ENCODE measurements at regions not wholly inside any gene's neighbourhood (a gene's known extent, or its start where the extent isn't known, plus 50 kb on each side); places are given as distances from the start of the nearest gene placed in this dataset.

DNA sequence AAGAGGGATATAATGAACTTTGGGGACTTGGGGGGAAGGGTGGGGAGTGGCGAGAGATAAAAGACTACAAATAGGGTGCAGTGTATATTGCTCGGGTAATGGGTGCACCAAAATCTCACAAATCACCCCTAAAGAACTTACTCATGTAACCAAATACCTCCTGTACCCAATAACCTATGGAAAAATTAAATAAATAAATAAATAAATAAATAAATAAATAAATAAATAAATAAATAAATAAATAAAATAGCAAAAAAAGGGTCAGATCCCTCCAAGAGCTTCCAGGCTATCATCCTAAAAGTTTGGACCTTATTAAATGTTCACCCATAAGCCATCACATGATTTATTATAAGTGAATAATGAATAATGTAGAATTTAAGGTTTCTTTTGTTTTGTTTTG lies 636.1 kb upstream of the C16orf82 start:
- no peaks in the 10 kb centered on the region for H3K9me3 ChIP-seq (ENCODE audit: low read length)
- no peaks in the 10 kb centered on the region for H3K79me2 ChIP-seq (ENCODE audit: insufficient read depth, low read length)
- no peak overlapping the region for H2AFZ ChIP-seq (ENCODE audit: low read length)
- no peak overlapping the region for H3K4me2 ChIP-seq (ENCODE audit: low read length)
- TF ChIP-seq, protein P1, sequence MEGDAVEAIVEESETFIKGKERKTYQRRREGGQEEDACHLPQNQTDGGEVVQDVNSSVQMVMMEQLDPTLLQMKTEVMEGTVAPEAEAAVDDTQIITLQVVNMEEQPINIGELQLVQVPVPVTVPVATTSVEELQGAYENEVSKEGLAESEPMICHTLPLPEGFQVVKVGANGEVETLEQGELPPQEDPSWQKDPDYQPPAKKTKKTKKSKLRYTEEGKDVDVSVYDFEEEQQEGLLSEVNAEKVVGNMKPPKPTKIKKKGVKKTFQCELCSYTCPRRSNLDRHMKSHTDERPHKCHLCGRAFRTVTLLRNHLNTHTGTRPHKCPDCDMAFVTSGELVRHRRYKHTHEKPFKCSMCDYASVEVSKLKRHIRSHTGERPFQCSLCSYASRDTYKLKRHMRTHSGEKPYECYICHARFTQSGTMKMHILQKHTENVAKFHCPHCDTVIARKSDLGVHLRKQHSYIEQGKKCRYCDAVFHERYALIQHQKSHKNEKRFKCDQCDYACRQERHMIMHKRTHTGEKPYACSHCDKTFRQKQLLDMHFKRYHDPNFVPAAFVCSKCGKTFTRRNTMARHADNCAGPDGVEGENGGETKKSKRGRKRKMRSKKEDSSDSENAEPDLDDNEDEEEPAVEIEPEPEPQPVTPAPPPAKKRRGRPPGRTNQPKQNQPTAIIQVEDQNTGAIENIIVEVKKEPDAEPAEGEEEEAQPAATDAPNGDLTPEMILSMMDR (IDR thresholded peaks at IDR 0.05; ENCODE audit: low read length): no peak
- no peak for TF ChIP-seq EZH2 (IDR thresholded peaks at IDR 0.05; ENCODE audit: borderline replicate concordance, low read length)
- H3K9me2 ChIP-seq (ENCODE audit: low read depth, low read length): no peaks in the 10 kb centered on the region
- no peak overlapping the region for H3K4me3 ChIP-seq (ENCODE audit: low read depth, low read length, poor library complexity, severe bottlenecking)
- no peak overlapping the region for H3K27ac ChIP-seq (ENCODE audit: low read depth, low read length, poor library complexity, severe bottlenecking)
- no peaks in the 10 kb centered on the region for H3K36me3 ChIP-seq (ENCODE audit: insufficient read depth, low read length)
- H3K9ac ChIP-seq (ENCODE audit: low read length): no peak overlapping the region
- no peaks in the 10 kb centered on the region for H3K4me1 ChIP-seq (ENCODE audit: insufficient read depth, low read length, severe bottlenecking)
- H3K27me3 ChIP-seq (ENCODE audit: insufficient read depth, low read length): no peaks in the 10 kb centered on the region
- no peaks in the 10 kb centered on the region for H4K20me1 ChIP-seq (ENCODE audit: insufficient read depth, low read length)
- H3F3A ChIP-seq (ENCODE audit: insufficient read depth, low read length): no peaks in the 10 kb centered on the region

DNA sequence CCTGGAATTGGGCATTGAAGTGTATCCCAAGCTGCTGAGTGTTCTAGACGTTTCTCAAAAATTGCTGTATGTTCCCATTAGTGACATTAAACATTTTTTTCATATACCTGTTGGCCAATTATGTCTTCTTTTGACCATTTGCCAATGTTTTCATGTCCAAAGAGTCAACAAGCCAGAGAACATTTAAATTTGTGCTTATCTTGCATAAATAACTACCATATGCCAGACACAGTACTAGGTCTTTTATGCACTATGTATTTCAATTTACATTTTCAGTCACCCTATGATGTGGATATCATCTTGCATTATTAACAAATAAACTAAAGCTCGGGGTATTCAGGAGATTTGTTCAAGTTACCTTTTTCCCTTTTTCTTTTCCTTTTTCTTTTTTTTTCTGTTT lies 632.9 kb upstream of the C16orf82 start:
- Histone ChIP-seq H3K36me3 (ENCODE audit: insufficient read depth, low read length) (no peaks in the 10 kb centered on the region), H3K27me3 (ENCODE audit: insufficient read depth, low read length) (no peaks in the 10 kb centered on the region), H3K27ac (ENCODE audit: low read depth, low read length, poor library complexity, severe bottlenecking) (no peak overlapping the region), H3K9me3 (ENCODE audit: low read length) (no peaks in the 10 kb centered on the region), H3K9ac (ENCODE audit: low read length) (no peak overlapping the region), H3K9me2 (ENCODE audit: low read depth, low read length) (no peaks in the 10 kb centered on the region), H4K20me1 (ENCODE audit: insufficient read depth, low read length) (no peaks in the 10 kb centered on the region), H3K4me1 (ENCODE audit: insufficient read depth, low read length, severe bottlenecking) (no peaks in the 10 kb centered on the region), H2AFZ (ENCODE audit: low read length) (no peak overlapping the region), H3F3A (ENCODE audit: insufficient read depth, low read length) (no peaks in the 10 kb centered on the region), H3K4me2 (ENCODE audit: low read length) (no peak overlapping the region), H3K4me3 (ENCODE audit: low read depth, low read length, poor library complexity, severe bottlenecking) (no peak overlapping the region), H3K79me2 (ENCODE audit: insufficient read depth, low read length) (no peaks in the 10 kb centered on the region)
- no peak for TF ChIP-seq EZH2 (IDR thresholded peaks at IDR 0.05; ENCODE audit: borderline replicate concordance, low read length)
- TF ChIP-seq, protein P1 (IDR thresholded peaks at IDR 0.05; ENCODE audit: low read length): no peak

DNA sequence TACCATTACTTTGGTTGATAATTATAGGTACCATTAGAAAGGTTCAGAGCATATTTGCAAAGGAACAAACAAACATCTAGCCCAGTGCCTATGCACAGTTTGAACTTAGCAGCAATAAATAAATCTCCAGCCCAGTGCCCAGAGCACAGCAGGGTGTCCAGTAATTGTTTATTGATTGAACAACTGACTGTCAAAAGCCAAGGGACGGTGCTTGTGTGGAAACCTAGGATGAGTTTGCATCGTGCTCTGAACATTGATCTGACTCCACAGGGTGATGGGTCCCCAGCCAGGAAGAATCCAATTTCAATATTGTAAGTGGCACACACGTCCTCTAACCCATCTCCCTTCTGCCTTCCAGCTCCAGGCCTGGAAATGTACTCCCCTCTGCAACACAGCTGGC lies 625.5 kb upstream of the C16orf82 start:
- H3K27me3 ChIP-seq (ENCODE audit: insufficient read depth, low read length): no peaks in the 10 kb centered on the region
- no peaks in the 10 kb centered on the region for H3K4me1 ChIP-seq (ENCODE audit: insufficient read depth, low read length, severe bottlenecking)
- no peaks in the 10 kb centered on the region for H3K9me2 ChIP-seq (ENCODE audit: low read depth, low read length)
- no peak overlapping the region for H3K4me3 ChIP-seq (ENCODE audit: low read depth, low read length, poor library complexity, severe bottlenecking)
- H3K27ac ChIP-seq (ENCODE audit: low read depth, low read length, poor library complexity, severe bottlenecking): no peak overlapping the region
- H4K20me1 ChIP-seq (ENCODE audit: insufficient read depth, low read length): no peaks in the 10 kb centered on the region
- H3F3A ChIP-seq (ENCODE audit: insufficient read depth, low read length): no peaks in the 10 kb centered on the region
- H3K4me2 ChIP-seq (ENCODE audit: low read length): no peak overlapping the region
- no peak for TF ChIP-seq EZH2 (IDR thresholded peaks at IDR 0.05; ENCODE audit: borderline replicate concordance, low read length)
- TF ChIP-seq, protein P1 (IDR thresholded peaks at IDR 0.05; ENCODE audit: low read length): no peak
- H3K79me2 ChIP-seq (ENCODE audit: insufficient read depth, low read length): no peaks in the 10 kb centered on the region
- no peaks in the 10 kb centered on the region for H3K9me3 ChIP-seq (ENCODE audit: low read length)
- H3K9ac ChIP-seq (ENCODE audit: low read length): no peak overlapping the region
- H2AFZ ChIP-seq (ENCODE audit: low read length): no peak overlapping the region
- no peaks in the 10 kb centered on the region for H3K36me3 ChIP-seq (ENCODE audit: insufficient read depth, low read length)
